ENCODE measurements at regions not wholly inside any gene's neighbourhood (a gene's known extent, or its start where the extent isn't known, plus 50 kb on each side); places are given as distances from the start of the nearest gene placed in this dataset.

DNA sequence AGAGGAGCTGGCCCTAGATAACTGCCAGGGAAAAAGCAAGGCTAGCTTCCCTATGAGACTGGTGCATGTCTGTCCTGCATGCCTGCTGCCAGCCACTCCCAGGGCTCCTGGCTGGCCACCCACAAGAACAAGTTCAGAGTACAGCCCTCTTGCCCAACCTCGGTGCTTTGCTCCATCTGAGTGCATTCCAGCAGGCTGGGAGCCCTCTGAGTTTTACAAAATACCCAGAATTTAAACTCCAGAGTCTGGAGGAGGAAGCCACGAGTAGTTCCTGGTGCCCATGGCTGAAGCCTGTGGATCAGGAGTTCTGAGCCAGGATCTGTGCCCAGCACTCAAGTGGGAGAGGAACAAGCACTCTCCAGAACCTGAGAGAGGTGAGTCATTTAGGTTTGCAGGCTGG is 111.6 kb downstream of the MAGEE2 start:
- TF ChIP-seq, protein P1, sequence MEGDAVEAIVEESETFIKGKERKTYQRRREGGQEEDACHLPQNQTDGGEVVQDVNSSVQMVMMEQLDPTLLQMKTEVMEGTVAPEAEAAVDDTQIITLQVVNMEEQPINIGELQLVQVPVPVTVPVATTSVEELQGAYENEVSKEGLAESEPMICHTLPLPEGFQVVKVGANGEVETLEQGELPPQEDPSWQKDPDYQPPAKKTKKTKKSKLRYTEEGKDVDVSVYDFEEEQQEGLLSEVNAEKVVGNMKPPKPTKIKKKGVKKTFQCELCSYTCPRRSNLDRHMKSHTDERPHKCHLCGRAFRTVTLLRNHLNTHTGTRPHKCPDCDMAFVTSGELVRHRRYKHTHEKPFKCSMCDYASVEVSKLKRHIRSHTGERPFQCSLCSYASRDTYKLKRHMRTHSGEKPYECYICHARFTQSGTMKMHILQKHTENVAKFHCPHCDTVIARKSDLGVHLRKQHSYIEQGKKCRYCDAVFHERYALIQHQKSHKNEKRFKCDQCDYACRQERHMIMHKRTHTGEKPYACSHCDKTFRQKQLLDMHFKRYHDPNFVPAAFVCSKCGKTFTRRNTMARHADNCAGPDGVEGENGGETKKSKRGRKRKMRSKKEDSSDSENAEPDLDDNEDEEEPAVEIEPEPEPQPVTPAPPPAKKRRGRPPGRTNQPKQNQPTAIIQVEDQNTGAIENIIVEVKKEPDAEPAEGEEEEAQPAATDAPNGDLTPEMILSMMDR (IDR thresholded peaks at IDR 0.05; ENCODE audit: extremely low read depth, missing control alignments): no peak
- DNase-seq (ENCODE audit: low spot score): no peak

DNA sequence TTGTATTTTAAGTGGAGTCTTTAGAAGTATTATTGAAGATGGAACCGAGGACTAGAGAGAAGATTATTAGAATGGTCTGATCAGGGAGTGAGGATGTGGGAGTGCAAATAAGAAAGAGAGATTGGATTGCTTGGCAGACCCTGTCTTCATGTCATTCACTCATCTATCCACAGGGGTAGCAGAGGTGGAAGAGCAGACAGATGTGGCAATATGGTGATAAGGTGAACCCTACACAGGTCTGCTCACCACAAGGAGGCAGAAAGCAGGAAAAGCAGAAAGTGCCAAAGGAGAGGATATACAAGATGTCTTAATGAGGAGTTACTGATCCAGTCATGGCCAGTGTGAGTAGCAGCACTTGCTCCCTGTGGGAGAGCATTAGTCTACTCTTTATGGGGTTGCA is 129.4 kb downstream of the MAGEE2 start:
- no peak for DNase-seq (ENCODE audit: low spot score)
- TF ChIP-seq, protein P1 (IDR thresholded peaks at IDR 0.05; ENCODE audit: extremely low read depth, missing control alignments): no peak

GRCh38 chrX:75649829-75650228 is 127.0 kb upstream of the ZDHHC15 start:
- TF ChIP-seq, protein P1 (IDR thresholded peaks at IDR 0.05; ENCODE audit: extremely low read depth, missing control alignments): no peak
- DNase-seq (ENCODE audit: low spot score): no peak

- TF ChIP-seq, protein P1 (IDR thresholded peaks at IDR 0.05; ENCODE audit: extremely low read depth, missing control alignments): no peak
- DNase-seq (ENCODE audit: low spot score): no peak
These were observed 126.2 kb upstream of the ZDHHC15 start for GRCh38 chrX:75648803-75649588.

- no peak for DNase-seq (ENCODE audit: low spot score)
- TF ChIP-seq, protein P1 (IDR thresholded peaks at IDR 0.05; ENCODE audit: extremely low read depth, missing control alignments): no peak
These were observed 120.0 kb upstream of the ZDHHC15 start for GRCh38 chrX:75642811-75643361.

- TF ChIP-seq, protein P1 (IDR thresholded peaks at IDR 0.05; ENCODE audit: extremely low read depth, missing control alignments): no peak
- no peak for DNase-seq (ENCODE audit: low spot score)
These were observed 115.5 kb upstream of the ZDHHC15 start for GRCh38 chrX:75638332-75638731.

- no peak for DNase-seq (ENCODE audit: low spot score)
- TF ChIP-seq, protein P1 (IDR thresholded peaks at IDR 0.05; ENCODE audit: extremely low read depth, missing control alignments): no peak
These were observed 102.4 kb upstream of the ZDHHC15 start for GRCh38 chrX:75625232-75625631.
